ENCODE measurements at regions not wholly inside any gene's neighbourhood (a gene's known extent, or its start where the extent isn't known, plus 50 kb on each side); places are given as distances from the start of the nearest gene placed in this dataset.

DNA sequence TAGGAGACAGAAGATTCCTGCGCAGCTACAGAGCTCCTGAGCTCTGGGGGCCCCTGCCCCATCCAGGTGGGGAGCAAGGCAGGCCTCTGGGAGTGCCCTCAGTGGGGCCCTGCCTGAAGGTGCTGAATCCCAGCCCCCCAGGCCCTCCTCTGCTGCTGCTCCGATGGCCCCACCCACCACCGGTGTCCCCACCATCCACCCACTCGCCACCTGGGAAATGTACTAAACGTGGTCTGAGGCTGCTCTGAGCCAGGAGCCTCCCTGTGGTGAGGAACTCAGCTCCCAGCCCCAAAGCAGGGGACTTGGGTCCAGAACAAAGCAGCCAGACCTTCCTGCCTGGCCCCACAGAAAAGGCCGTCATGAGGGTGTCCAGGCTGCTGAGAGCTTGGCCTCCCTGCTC, 289.4 kb downstream of the CTTN start:
- no peak for DNase-seq

DNA sequence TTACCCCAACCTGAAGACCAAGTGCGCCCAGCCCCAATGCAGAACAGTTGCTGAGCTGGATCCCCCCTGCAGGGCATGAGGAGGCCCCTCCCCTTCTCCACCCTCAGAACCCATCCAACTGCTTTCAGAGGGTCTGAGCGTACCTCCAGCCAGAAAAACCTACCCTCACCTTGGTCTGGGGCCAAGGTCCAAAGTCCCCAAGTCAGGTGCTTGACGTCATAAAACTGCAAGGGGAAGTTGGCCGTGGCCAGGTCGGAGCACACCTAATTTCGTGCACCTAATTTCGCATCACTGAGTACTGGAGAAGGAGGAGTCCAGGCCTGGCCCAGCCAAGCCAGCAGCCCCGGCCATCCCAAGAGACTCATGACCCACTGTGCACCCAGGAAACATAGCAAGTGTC, 289.8 kb downstream of the CTTN start:
- DNase-seq, result no peak

DNA sequence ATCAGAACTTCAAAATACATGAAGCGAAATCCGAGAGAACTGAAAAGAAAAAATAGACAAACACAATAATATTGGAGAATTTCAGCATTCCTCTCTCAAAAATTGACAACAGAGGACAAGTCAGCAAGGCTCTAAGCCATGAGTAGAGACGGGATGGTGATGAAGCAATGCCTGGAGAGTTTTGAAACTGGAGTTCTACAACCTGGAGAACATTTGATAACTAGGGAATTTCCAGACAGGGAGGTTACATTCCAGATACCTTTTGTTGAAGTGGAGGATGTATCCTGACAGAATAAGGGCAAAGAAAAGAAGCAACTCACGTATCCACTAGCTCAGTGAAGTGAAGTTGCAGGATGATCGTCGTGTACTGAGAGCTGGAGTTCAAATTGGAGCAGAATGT, 291.4 kb downstream of the CTTN start:
- no peak for DNase-seq

DNA sequence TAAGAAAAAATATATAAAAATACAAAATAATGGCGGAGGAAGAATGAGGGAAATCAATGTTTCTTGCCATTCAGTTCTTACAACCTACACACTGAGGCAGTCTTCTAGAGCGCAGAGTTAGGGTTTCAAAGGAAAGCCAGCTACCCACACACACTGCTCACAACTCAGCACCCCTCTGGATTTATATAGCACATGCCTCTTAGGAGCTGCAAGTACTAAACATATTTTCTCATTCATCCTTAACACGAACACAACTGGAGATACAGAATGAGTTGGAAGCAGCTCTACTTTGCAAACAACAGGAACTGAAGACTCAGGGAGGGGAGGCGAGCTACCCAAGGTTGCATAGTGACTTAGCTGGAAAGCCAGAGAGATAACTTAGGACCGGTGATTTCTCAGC, 293.8 kb downstream of the CTTN start:
- DNase-seq, result no peak

DNA sequence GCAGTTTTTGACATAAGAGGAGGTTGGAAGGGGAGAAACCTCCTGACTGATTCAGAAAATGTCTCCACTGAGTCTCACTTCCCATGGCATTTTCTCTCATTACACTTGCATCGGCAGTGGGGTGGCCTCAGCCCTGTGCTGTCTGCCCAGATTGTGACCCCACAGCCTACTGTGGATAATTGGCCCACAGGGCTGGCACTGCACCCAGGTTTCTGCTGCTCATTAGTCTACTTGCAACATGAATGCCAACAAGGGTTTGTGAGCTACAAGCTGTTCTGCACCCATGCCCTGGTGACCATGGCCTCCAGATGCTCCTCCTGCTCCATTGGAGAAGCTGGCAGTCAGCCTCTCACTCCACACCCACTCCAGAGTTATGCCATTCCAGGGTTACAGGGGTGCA, 296.0 kb downstream of the CTTN start:
- no peak for DNase-seq

DNA sequence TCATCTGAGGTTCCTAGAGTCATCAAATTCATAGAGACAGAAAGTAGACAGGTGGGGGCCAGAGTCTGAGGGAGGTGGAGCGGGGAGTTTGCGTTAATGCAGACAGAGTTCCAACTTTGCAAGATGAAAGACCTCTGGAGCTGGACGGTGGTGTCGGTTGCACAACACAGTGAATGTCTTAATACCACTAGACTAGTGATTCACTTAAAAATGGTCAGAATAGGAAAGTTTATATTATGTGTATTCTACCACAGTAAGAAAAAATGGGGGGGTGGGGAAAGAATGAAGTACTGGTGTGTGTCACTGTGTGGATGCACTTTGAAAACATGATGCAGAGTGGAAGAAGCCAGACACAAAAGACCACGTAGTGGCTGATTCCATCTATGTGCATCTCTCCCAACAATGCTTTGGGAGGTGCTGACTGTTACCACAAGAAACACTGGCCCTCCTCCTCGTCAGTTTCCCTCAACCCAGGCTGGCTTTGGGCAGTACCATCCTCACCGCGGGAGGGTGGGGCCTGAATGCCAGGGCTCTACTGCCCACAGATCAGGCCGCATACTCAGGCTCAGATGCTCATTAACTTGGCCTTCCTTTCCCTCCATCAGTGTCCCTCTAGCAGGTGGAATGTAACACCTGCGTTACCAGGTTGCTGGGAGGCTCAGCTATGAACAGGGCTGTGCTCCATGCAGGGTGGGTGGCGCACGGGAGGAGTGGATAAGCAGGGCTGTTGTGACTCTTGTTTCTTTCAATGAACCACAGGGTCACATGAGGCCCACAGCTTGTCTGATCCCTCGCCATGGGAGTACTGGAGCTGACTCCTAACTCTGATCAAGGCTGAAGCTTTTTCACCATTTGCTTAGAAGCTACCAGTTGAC, 297.0 kb downstream of the CTTN start:
- DNase-seq, result no peak

DNA sequence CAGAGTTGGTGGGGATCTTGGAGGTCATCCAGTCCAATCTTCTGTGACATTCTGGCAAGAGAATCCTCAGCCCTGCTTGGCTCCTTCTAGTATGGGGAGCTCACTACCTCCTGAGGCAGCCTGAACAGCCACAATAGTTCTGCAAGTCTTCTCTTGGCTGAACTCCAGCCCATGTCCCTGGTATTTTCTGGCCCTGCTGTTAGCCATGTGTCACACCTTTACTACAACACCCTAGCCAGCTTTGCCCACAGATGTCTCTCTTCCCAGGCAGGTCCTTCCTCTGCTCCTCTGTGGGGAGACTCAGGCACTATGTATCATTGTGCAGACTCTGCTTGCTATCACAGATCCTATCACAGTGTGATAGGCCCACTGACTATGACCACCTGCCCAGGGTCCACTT, 297.7 kb downstream of the CTTN start:
- no peak for DNase-seq

DNA sequence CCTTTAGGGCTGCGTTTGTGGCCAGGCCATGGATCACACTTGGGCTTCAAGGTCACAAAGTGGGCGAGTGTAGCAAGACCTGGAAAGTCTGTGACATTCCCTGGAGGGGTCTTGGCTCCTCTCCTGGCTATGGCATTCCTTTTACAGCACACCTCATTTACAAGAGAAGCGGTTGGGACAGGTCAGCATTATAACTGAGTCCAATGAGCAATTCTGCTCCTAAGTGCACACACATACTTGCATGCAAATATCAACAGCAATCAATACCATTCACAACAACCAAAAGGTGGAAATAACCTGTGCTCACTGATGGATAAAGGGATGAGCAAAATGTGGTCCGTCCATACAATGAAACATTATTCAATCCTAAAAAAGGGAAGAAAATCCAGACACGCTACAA, 298.2 kb downstream of the CTTN start:
- no peak for DNase-seq

DNA sequence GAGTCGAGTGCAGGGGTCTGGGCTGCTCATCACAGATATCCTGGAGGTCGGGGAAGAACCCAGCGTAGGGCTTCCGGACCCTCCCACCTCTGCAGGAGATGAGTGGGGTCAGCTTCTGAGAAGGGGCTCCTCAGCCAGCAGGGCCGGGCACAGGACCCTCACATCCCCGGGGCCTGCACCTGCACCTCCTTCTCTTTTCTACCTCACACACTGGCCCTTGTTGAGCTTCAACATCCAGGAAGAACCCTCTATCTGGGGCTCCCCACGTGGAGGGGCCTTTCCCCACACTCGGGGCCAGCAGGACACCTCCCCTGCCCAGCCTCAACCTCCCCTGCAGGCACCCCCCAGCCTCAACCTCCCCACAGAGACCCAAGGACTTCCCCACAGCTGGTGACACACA, 299.4 kb downstream of the CTTN start:
- DNase-seq, result no peak

DNA sequence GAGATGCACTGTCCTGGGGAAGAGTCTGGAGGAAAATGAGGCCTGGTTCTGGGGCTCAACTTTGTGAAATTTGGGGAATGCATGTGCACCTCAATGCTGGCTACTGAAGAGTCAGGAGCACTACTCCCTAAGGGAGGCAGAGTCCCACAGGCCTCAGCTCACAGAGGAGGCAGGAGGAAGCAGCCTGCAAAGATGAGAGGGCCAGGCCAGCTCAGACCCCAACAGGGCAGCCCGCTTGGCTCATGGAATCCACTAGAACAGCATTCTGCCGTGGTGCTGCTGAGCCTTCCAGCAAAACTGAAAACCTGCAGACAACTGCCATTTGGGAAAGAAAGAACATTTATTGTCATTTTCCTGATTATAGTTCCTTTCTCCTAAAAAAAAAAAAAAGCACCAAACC, 300.5 kb downstream of the CTTN start:
- no peak for DNase-seq

DNA sequence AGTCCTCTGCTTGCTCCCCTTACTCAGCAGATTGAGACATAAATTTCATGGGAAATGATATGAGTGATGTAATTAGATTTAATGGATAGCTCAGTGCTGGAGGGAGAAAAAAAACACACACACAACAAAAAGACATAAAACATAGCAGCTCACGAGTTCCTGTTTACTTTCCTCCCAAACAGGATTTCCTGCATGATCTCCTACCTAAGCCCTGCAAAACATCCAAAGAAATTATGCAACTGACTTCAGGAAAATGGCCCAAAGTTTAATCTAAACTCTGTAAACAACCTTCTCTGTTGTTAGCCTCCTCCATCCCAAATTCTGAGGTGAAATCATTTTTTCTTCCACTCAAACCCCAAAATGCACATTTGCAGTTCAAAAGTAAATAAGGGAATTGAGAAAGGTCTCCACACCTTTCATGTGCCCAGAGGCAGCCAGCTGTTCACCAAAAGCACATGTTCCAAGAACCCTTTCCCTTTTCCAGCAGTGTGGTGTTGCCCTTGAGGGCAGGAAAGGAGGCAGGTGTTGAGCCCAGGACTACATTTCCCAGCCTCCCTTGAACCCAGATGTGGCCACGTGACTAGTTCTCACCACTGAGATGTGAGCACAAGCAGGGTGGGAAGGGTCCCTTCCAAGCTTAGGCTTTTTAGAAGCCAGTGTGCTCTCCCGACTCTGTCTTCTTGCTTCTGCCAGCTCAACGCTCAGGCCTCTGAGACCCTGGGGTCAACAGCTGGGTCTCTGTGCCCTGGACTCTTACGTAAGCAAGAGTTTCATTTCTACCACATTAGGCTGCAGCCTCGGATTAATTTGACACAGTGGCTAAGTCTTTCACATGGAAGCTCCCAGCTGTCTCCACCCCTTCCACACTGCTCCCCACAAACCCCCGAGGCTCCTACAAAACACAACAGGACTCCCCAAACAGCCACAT, 301.2 kb downstream of the CTTN start:
- DNase-seq, result no peak

DNA sequence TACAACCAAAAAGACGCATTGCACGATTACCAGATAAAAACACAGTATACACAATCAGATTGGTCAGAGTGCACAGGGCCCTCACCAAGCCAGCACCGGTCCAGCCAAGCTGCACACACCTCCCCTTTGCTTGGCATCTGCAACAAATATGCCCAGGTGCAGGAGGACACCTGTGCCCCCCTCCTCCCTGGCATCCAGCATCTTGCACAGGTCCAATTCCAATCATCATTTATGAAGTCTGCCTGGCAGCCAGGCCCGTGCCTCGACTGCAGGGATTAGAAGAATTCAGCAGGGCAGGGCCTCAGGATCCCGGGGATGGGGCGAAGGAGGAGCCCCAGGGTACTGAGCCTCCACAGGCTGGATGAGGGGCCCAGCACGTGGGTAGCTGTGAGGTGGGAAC, 302.1 kb downstream of the CTTN start:
- DNase-seq, result no peak

DNA sequence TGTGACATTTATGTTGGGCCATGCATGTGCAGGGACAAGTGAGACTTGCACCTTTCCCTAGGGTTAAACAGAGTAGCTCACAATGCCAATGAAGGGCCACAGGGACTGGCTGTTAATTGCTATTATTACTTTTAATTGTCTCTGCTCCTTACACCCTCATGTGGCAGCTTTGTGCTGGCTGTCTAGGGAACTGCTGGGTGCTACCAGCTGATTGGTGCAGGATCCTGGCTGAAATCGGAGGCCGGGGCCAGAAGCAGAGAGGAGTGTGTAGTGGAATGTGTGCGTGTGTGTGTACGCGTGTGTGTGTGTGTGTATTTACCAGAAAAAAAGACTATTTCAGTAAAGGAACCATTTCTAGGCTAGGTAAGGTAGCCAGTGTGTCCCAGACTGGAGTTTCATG, 302.5 kb downstream of the CTTN start:
- DNase-seq, result no peak

DNA sequence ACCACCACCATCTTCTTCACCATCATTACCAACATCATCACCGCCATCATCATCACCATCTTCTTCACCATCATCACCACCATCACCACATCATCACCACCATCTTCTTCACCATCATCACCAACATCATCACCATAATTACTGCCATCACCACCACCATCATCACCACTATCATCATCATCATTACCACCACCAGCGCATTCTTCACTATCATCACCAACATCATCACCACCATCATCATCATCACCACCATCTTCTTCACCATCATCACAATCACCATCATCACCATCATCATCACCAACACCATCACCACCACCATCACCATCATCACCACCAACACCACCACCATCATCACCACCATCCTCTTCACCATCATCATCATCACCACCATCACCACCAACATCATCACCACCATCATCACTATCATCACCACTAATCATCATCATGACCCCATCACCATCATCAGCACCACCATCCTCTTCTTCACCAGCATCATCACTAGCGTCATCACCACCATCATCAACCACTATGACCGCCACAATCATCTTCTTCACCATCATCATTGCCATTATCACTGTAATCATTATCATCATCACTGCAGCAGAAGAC, 303.8 kb downstream of the CTTN start:
- no peak for DNase-seq

DNA sequence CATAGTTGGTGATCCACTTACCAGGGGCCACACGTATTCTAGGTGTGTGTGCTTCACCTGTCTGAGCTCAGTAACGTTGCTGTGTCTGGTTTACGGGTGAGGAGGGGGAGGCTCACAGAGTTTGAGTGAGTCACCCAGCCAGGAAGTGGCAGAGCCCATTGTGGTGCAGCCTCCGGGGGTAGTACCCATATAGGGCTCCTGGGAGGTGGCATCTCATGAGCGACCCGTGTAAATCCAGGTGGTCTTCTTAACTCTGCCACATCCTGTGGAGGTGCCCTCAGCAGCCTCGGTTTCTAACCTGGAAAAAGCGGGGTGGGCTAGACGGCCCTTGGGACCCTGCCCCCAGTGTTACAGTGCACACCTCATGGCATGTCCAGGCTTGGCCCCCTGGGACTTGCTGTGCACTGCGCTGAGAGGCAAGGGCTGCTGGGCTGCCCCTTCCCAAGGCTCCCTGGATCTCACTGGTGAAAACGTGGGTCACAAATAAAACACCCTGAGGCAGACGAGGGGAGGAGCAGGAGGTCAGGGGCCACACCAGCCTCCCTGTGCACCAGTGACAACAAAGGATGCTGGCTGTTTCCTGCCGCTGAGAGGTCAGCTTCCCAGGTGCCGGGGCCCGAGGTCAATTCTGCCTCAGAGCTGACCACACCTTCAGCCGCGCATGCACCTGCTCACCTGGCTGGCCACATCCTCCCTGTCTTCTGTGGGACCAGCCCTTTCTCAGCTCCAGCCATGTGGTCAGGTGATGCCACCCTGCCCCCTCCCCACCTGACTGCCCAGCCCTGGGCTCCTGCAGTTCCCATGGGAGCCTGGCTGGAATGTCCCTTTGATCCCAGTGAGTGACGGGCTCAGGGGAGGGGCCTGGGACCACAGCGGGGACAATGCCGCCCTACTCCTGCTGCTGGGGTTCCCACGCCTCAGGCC, 305.1 kb downstream of the CTTN start:
- no peak for DNase-seq

DNA sequence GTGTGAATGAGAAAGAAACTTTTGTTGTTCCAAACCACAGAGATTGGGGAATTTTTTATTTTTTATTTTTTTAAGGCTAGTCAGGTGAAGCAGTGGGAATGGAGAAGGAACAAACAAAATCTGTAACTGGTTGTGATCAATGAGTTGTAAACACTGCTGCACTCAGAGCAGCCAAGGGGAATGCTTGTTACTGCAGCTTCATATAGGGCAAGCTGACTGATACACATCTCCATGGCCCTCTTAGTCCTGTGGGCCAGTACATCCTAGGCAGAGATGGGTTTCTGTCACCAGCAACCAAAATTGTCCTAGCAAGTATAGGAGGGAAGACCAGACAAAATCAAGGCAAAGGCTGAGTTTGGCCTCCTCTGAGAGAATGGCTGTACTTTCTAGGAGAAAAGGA, 306.8 kb downstream of the CTTN start:
- no peak for DNase-seq

DNA sequence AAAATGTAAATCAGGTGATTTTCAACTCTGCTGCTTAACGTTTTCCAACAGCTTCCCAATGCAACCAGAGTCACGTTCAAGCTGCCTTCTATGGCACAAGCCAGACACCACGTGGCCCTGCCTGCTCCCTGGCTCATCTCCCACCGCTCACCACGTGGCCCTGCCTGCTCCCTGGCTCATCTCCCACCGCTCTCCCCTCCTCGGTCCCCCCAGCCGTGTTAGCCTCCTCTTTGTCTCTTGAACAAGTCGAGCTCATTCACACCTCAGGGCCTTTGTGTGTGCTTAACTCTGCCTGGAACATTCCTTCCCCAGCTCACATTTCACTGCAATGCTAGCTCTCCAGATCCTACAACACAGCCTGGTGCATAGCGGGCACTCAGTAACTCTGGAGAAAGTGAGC, 307.6 kb downstream of the CTTN start:
- no peak for DNase-seq

DNA sequence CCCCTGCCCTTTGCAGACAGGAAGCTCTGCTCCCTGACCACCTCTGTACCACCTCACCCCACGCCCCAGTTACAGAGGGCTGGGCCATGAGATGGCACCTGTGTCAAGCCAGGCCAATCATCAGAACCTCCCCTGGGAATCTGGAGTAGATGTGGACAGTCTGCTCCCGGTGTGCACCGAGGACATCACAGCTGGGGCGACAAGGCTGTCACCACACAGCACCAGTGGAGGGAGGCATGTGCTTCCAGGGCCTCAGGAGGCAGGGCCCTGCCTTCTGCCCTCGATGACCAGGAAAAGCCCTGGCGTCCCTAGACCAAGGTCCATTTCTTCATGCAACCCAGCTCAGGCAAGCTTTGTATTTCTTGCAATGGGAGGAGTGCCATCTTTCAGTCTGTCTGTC, 309.5 kb downstream of the CTTN start:
- DNase-seq, result no peak

DNA sequence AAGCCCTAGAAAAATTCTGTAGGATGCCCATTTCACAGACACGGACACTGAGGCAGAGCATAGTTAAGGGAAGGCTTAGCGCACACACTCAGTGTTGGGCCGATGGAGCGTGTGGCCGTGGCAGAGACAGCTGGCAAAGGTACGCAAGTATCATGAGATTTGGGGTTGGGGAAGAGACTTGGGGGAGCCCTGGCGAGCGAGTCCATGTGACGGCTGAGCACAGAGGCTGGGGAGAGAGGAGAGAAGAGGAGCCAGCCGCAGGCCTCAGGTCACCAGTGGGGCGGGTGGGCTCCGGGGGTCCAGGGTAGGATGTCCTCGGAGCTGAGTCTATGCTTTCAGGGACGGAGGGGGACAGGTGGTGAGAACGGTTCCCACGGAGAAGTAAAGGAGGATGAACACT, 311.3 kb downstream of the CTTN start:
- DNase-seq, result no peak

DNA sequence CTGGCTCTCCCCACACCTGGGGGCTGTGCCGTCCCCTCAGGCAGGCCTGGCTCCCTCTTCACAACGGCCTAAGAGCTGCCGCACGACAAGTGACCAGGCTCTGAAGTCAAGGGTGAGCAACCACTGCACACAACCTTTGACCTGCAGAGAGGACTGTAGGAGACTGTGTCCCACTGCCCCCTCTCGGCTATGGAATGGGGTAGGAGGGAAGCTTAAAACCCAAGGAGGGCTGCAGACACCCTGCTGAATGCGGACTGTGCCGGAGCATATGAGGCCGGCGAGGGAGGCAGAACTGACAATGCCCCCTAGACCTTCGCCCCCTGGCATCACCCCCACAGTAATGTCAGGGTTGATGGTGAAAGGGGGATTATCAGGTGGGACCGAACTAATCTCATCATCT, 311.9 kb downstream of the CTTN start:
- DNase-seq, result no peak

DNA sequence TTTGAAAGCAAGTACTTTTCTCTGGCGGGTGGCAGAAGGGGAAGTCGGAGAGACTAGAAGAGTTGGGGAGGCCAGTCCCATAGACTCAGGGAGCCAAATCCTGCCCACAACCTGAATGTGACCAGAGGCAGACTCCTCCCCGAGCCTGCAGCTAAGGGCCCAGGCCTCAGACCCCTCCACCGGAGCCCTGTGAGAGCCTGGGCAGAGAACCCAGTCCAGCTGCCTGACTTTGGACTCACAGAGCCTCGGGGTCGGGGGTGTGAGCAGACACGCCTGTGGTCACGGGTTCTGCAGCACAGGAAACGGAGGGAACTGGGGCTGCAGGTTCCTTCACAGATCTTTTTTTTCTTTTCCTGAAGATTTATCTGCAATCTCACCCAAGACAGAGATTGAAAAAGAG, 312.3 kb downstream of the CTTN start:
- DNase-seq, result no peak

DNA sequence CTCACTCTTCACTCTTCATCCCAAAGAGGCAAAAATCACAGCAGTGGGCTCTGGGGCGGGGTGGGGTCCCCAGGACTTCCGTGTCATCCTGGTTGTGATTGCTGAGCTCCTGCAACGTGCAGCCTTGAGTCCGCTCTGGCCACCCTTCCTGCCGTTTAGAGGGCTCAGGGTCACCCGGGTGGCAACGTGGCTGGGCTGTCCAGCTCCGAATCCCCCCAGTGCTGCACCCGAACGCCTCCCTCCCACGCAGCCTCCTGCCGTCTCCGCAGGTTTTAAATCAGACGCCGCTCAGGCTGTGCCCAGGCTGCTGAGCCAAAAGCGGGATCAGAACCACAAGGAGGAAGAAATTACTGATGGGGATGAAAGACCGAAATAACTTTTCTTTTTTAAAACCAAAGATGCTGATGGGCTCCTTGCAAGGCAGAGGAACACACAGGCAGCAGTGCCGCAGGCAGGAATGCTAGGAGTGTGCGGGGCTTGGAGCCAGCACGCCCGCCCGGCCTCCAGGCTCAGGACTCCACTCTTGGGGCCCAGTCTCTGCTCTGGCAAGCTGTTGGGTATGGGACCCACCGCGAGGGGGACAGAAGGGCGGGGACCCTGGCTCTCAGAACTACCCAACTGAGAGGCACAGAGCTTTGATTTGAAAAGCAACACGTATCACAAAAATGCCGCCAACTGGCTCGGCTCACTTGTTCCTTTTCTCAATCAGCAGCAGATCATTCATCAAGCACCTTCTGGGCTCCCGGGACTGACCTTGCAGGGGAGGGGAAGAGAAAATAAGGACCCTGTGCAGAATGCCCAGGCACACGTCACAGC, 313.0 kb downstream of the CTTN start:
- no peak for DNase-seq
